Ishikawa (cell line): ENCODE measurements at regions not wholly inside any gene's neighbourhood (a gene's known extent, or its start where the extent isn't known, plus 50 kb on each side); places are given as distances from the start of the nearest gene placed in this dataset.

Experiments
- CEBPB ChIP-seq: IDR thresholded peaks from 2 replicates; pipeline ENCODE4 v1.6.1; 2012
- CREB1 ChIP-seq: IDR thresholded peaks from 2 replicates; pipeline ENCODE4 v1.6.1; 2012; ENCODE audit warnings: low read depth
- EGR1 ChIP-seq: IDR thresholded peaks from 2 replicates; pipeline ENCODE4 v1.6.1; 2012
- EP300 ChIP-seq: IDR thresholded peaks from 2 replicates; pipeline ENCODE4 v1.6.1; 2012; ENCODE audit warnings: borderline replicate concordance
- FOXM1 ChIP-seq: IDR thresholded peaks from 2 replicates; pipeline ENCODE4 v1.6.1; 2012; ENCODE audit warnings: low read depth, borderline replicate concordance
- MAX ChIP-seq: IDR thresholded peaks from 2 replicates; pipeline ENCODE4 v1.6.1; 2012
- NFIC ChIP-seq: IDR thresholded peaks from 2 replicates; pipeline ENCODE4 v1.6.1; 2012
- RAD21 ChIP-seq: IDR thresholded peaks from 2 replicates; pipeline ENCODE4 v1.6.1; 2012; ENCODE audit warnings: low read depth
- REST ChIP-seq: IDR thresholded peaks from 2 replicates; pipeline ENCODE4 v1.6.1; 2012; ENCODE audit warnings: low read depth, mild to moderate bottlenecking
- TAF1 ChIP-seq: IDR thresholded peaks from 2 replicates; pipeline ENCODE4 v1.6.1; 2012; ENCODE audit warnings: low read depth, mild to moderate bottlenecking
- TCF12 ChIP-seq: IDR thresholded peaks from 2 replicates; pipeline ENCODE4 v1.6.1; 2012; ENCODE audit warnings: low read depth
- USF1 ChIP-seq: IDR thresholded peaks from 2 replicates; pipeline ENCODE4 v1.6.1; 2012
- YY1 ChIP-seq: IDR thresholded peaks from 2 replicates; pipeline ENCODE4 v1.6.1; 2012; ENCODE audit warnings: low read depth
- ZBTB7A ChIP-seq: IDR thresholded peaks from 2 replicates; pipeline ENCODE4 v1.6.1; 2012; ENCODE audit warnings: low read depth

GRCh38 chr4:29014555-29014954, 1705.6 kb upstream of the PCDH7 start:
- TF ChIP-seq MAX (no peak), CEBPB (no peak), NFIC (no peak), TAF1 (no peak), YY1 (no peak), EP300 (no peak), USF1 (no peak), REST (no peak), RAD21 (no peak), CREB1 (no peak), TCF12 (no peak), EGR1 (no peak), ZBTB7A (no peak), FOXM1 (no peak)
